Cortex of kidney (tissue), 1 donor: ENCODE measurements at regions not wholly inside any gene's neighbourhood (a gene's known extent, or its start where the extent isn't known, plus 50 kb on each side); places are given as distances from the start of the nearest gene placed in this dataset.

ENCODE experiments used
- DNase-seq: peaks from one replicate; lab custom pipeline; 2025; lab: John Stamatoyannopoulos, UW

DNA sequence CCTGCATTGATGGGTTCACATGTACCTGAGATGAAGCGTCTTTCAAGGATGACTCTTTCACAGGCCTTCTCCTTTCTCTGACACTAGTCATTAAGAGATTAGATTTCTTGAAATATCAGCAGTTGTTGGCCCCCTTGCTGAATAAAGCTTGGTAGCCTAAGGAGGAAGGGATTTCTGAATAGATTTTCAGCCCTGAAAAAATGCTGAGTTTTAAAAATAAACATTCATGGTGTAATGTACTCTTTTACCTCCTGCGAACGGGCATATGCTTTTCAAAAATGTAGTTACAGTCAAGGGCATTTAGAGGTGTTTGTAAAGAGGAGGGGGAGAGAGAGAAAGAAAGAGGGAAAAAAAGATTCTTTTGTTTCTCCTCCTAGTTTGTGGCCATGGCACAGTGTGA lies 222.7 kb downstream of the SOX4 start:
- DNase-seq = no peak

DNA sequence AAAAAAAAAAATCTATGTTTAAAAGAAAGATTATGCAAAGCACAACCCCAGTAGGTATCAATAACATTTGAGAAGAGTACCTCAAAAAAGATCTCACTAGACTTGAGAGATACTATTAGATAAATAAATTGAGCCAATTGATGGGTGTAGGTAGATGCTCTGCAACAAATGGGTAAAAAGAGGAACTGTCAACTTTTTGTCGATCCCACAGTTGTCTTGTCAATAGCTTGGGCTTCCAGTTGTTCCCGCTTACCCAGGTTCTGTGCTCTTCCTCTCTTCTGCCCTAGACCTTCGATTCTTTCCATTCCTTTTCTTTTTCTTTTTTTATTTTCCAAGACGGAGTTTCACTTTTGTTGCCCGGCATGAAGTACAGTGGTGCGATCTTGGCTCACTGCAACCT lies 226.9 kb downstream of the SOX4 start:
- no peak for DNase-seq

DNA sequence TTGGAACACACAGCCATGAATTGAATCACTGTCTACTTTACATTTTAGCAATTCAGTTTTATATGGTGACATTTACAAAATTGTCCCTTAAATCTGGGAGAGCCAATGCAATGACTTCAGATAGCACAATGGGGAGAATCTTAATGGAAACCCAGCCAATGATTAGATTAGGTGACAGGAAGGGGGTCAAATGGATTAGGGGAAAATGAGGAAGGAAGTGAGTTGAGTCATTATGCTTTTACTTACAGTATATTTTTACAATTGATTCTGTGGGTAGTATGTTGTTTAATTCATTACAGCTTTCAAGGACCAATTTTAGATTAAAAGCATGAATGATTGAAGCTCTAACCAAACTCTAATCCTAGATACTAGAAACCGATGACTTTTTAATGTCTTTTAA lies 229.8 kb downstream of the SOX4 start:
- no peak for DNase-seq

DNA sequence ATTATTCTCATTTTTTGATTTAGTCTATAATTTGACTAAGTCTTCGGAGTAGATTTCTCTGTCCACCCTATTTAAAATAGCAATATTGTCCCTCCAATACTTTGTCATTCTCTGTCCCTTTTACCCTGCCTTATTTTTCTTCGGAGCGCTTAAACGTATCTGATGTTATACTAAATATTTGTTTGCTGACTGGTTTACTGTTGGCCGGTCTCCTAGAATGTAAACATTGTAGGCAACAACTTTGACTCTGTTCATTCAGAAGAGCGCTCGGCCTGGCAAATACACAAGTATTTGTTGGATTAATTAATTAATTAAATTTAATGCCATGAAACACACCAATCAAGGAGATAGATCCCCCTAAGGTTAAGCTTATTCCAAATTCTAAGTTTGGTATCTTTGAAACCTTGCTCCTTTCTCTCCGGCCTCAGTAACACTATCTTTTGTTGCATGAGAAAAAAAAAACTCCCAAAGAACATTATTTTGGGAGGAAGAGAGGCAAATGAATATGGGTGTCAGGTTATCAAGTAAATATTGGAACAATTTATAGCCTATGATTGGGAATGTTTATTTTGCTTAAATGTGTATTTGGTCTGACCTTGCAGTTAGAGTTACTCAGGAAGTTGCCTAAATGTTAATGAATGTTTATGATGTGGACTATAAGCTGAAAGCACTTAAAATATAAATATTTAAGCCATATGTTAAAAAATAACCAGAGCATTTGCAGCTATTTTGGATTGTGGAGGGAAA lies 231.1 kb downstream of the SOX4 start:
- no peak for DNase-seq

DNA sequence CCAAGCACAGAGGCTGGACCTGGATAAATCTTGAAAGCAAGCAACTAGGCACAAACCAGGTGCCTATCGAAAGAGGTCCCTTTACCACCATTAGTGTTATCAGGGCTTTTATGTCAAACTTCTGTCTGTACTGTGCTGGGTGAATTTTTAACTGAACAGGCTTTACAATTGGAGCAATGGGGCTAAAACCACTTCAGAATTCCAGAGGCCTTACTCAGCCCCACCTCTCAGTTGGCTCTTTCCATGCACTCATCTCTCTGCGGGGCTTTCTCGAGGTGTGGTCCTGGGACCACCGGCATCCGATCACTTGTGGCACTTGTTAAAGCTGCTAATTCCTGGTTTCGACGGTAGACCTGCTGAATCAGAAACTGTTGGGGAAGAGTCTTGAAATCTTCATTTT lies 232.5 kb downstream of the SOX4 start:
- no peak for DNase-seq

DNA sequence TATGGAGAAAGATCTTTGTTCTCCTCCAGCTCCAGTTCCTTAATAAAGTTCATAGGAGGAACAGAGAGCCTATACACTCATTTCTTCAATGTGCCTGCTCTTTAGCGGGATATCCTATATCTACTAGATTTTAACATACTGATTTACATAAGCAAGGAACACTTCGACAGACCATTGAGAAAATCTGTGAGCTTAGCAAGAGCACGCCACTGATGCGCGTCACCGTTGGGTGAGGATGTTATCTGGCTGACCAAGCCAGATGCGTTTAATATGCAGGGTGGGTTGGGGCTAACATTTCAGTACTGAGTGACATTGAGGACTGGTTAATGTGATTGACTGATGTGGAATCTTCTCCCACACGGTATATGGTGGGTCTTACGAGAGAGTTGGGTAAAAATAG lies 233.4 kb downstream of the SOX4 start:
- no peak for DNase-seq

DNA sequence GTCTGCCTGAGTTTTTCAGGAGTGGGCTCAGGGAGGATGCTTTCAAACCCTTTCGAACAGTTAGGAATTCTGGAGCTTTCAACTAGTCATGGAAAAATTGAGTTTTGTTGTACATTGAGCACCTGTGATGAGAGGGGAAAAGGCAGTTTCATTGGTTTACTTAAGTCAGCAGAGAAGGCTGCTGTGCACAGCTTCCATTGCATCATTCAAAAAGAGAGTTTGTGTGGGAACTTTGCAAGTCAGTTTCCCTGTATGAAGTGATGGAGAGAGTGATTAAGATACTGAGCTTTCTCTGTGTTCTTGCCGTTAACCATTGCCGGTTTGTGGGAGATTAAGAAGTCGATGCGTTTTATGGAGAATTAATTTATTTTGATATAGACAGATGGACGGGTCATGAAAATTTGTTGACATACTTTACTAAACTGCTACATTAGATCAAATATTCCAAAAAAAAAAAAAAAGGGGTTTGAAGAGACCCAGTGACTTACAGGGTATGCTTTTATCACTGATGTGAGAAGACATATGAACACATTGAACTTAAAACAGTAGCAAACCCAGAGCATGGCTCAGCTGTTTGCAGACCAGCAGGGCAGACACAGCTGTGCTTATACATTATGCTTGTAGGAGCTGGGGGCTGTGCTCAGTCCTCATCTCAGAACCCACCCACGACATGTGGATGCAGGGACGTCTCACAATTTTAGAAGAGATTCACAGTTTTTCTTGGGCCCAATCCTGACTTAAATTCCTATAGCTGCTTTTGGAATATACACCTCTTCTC lies 234.1 kb downstream of the SOX4 start:
- DNase-seq = no peak

DNA sequence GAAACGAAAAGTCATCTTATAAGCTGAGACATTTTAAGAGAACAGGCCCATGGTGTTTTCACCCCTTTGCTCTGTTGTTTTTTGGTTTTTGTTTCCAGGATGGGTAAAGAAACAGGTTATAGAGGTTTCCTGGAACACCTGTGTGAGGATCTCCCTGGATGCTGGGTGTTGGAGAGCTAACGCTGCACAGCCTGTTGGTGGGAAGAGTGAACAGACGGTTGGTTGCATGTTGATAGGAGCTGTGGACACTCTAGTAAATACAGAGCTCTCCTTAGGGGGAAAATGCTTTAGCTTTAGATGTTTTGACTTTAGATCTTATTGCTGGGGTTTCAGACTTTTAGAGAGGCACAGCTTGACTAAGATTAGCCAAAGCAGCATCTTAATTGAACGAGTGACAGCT lies 235.2 kb downstream of the SOX4 start:
- DNase-seq = no peak

DNA sequence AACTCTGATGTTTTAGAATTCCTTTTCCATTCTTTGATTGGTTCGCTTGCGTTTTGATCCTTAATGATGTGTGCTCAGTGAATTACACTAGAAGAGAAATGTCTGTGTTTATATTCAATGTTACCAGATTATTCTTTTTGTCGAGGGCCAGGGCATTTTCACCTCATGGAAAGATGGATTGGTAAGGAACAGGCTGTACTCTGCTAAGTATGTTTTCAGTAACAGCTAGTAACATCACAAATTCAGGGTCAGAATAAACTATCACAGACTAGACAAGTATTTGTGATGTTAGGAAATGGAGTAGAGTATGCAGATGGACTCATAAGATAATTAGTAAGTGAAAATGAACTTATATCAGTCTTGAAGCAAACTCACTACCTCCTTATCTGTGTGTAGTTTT lies 235.6 kb downstream of the SOX4 start:
- DNase-seq = no peak

DNA sequence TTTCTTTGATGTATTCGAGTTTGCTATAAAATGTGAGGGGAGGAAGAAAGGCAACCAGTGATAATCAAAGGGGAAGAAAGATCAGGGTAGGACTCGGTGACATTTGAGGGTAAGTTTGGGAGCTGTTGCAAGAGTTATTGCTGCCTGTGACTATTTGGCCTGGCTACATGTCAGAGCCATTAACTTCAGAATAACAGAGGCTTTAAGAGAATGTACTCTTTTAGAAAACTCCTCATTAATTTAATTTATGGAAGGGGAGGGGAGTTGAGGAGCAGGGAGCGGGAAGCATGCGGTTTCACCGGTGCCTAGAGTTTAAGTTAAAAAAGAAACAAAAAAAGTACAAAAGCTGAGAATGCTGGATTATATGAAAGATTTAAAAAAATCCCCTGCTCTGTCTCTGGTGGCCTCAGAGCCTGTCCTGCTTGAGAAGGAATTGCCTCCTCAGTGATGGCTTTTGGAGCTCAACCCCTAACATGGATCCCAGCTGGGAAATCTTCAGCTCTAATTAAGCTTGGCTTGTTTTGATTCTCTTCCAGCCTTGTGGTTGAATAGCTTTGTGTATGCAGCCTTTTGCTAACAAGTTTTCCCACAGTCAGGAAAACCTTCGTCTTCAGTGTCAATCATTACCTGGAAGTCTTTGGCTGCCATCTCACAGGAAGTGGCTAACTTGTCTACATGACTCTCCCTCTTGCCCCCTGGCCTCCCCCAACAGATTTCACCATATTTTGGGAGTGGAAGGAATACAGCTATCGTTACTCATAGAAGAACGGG lies 238.2 kb downstream of the SOX4 start:
- no peak for DNase-seq

DNA sequence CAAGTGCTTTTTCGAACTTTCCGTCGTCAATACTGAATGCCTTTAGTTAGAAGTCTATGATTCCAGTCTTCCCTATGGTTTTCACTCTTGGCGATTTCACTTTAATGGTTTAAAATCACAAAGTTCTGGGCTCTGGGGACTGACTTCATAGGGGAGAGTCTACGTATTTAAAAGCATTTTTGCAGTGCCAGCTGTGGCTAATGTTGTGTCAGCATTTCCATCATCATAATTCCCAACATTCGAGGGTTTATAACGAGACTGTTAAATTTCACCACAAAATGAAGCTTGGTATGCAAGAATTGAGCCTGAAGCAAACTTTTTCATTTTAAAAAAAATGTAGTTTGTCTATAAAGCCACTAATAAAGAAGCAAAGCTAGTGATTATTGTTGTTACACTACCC lies 242.7 kb downstream of the SOX4 start:
- DNase-seq = no peak

DNA sequence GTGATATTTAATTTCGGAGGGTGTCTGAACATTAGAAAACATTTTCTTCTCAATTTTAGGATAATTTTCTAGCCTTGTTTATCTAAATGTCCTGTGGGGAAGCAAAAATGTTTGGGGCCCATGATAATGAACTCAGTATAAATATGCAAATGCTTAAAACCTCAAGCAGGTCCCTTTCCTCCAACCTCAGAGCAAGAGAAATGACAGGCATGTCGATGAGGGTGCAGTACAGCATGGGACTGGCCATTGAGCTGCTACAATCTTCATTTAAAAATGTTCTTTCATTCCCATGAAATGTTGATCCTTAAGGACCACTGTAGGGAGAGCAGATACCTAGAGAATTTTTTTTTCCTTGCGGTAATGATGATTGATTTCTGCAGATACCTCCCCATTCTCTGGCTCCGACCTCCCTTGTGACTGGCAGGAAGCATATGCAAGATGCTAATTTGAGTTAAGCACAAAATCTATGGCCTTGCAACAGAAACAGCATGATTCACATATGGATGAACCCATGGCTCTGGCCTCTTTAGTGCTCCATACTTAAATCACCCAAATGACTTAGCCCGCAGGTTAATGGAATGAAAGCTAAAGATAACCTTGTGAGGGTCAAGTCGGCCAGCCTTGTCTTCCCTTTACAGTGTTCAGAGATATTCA lies 243.3 kb downstream of the SOX4 start:
- no peak for DNase-seq

DNA sequence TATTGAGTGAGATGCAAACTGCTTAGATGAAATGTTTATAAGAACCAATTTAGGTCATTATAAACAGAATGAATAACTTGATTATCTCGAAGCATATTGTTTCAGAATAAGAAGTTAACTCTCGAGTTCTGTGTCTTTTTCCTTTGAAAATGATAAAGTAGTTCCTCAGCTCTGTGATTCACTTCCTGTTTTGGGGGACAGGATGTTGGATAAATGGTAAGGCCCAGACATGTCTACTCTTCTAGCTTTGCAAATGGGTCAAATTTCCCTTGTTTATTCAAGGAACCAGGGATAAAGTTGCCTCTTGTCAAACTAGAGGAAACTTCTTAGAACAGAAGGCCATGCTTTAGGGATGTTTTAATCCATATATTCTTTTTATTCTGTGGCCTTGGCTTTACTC lies 246.9 kb downstream of the SOX4 start:
- no peak for DNase-seq

DNA sequence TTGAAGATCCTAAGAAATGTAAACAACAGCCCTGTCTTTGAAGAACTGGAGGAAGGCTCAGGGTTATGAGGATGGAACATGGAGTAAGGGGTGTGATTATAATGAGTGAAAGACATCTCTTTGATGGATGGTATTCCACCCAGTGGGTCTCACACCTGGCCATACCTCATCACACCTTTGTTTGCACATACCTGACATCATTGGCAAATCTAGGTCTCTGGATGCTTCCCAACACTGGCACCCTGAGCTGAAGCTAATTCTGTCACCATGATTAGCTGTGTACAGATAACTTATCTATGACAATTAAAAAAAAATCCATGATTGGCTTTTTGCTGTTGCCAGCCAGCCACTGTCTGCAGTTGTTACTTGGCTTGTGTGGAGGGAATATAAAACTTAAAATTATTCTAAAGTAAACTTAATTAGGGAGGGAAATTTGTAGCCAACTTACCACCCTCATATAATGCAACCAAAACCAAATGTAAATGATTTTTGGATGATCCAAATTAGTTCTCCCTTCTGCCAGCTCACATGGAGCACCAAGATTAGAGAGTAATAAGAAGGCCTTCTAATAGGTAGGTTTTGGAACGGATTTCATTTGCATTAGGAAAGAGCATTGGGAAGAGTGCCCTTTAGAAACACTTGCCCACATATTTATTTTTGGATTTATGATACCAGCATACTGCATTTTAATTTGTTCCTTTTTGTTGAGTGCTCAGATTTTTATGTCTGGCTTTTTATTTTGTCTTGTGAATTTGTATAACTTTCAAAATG lies 249.5 kb downstream of the SOX4 start:
- no peak for DNase-seq

DNA sequence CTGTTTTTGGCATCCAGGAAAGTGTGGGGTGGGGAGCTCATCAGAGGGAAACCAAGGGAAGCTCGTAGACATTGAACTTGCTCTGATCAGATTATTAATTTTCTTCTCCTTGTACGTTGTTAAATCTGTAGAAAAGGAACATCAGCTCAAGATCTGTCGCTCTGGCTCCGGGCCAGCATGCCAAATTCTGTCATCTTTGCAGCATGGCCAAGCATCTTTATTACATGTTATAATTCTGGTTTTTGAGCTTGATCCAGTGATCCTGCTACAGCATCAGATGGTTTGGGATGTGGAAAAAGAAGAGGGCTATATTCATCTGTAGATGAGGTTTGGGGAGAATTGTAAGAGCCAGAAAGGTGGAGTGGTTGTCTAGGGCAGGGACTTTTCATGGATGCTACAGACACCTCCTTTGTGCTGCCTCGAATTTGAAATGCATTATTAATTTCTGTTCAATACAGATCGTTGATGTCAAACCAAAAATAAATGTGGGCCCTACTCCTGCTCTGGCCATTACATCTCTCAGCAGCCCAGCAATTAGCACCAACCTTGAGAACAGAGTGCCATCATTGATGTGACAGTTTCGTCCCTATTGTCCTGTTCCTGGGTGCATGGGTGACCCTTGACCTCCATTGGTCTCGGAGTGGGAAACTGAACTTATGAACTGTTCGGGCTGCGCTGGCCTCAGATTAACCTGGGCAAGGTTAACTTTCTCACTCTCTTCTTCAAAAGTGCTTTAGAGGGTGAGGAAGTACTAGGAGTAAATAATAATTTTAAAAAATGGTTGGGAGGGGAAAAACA lies 250.8 kb downstream of the SOX4 start:
- no peak for DNase-seq

DNA sequence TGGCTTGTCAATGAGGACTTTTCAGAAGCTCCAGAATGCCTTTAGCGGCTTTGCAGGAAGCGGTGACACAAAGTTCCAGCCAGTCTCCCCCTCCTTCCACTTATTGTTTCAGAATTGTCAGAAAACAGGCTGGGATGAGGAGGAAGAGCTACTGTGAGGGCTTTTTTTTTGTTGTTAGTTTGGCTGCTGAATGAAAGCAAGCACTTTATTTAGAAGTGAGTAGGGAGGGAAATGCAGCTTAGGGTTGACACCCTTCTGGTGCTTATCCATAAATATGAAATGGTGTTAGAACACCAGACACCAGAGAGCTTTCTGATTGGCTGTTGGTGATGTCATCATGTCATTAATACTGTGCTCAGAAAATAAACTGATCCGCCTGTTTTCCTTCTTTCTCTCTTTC lies 251.5 kb downstream of the SOX4 start:
- no peak for DNase-seq

DNA sequence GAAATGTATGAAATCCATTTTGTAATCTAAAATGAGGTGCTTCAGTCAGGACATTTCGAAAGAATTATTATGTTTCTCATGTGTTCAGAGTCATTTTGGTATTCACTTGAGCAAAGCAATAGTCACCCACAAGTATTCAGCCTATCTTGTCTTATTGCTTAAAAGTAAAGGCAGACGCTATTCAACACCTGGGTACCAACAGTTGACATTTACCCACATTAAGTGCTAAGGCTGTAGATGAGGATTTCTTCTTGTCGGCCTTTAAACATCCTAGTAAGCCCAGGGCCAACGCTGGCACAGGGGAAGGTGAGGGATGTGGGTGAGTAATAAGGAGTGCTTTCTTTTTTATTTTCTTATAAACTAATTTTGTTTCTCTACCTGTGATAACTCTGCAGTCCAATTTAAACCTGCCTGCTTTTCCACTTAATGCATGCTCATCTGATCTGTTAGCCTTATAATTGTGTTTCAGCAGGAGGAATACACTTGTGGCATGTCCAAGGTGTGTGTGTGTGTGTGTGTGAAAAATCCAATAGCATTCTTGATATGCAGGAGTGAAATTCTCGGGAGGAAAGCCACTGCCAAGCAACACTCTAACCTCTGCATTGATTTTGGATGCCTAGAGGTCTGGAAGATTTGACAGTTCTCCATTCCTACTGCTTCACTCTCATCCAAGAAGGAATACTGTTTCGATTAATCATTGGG lies 252.0 kb downstream of the SOX4 start:
- DNase-seq = no peak

DNA sequence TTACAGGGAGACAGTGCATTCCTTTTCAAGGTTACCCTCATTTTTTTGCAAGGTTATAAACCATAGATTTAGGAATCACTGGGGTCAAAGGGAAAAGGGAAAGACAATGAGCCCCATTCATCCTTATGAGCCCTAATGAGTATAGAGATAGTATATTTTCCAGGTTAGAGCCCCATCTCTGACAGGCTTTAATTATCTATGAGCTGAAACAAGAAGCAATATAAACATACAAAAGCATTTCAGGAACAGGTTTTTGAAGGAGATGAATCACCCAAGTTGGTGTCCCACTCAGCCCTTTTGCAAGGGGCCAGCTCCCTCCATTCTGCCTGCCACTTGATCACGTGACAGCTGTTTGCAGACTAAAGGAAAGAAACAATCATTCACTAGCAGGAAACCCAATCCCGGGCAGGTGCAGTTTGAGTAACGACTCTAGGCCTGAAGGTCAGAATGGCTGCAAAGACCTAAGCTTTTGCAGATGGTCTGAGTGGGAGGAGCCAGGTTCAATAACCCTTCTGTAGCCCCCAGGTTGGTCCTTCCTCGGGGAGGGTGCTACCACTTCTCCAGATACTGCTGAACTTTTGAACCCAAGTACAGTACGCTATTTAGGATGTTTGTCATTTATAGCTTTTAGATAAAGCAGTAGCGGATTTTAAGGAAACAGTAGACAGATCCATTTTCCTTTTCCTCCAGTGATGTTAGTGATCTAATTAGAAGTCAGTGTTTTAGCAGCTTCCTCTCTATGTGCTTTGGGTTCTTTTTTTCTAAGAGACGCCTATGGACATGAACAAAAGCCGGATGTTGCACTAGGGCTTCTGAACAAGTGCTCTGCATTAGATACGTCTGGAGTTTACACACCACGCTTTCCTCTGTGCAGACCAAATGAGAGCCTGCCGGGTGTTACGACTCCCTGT lies 253.2 kb downstream of the SOX4 start:
- DNase-seq = no peak
